Left ventricle myocardium inferior (tissue), 1 donor: ENCODE measurements at regions not wholly inside any gene's neighbourhood (a gene's known extent, or its start where the extent isn't known, plus 50 kb on each side); places are given as distances from the start of the nearest gene placed in this dataset.

Experiments
- DNase-seq: peaks from one replicate; pipeline ENCODE4 v3.0.0-alpha.2; 2020
- H3K27ac ChIP-seq: fragments of 200-600 bp; replicated peaks from 2 replicates; pipeline ENCODE4 v1.8.0; 2021
- H3K27me3 ChIP-seq: fragments of 200-600 bp; 2 replicates; pipeline ENCODE4 v1.8.0; 2021; ENCODE audit warnings: low read depth
- H3K36me3 ChIP-seq: fragments of 200-600 bp; 2 replicates; pipeline ENCODE4 v1.8.0; 2021
- H3K4me1 ChIP-seq: fragments of 200-600 bp; 2 replicates; pipeline ENCODE4 v1.8.0; 2021
- H3K4me3 ChIP-seq: fragments of 200-600 bp; 2 replicates; pipeline ENCODE4 v1.8.0; 2021; ENCODE audit warnings: mild to moderate bottlenecking, moderate library complexity
- H3K9me3 ChIP-seq: fragments of 200-600 bp; replicated peaks from 2 replicates; pipeline ENCODE4 v1.8.0; 2021
- CTCF ChIP-seq: fragments of 200-600 bp; IDR thresholded peaks from 2 replicates; pipeline ENCODE4 v1.8.0; 2021; ENCODE audit warnings: antibody characterized with exemption, mild to moderate bottlenecking, borderline replicate concordance
- intact Hi-C: fragments of 100-400 bp; cut with micrococcal nuclease; formaldehyde crosslinking; loops from one replicate; pipeline ENCODE4 v1.11.0; 2022
- donor health status: DM: no; HTN: yes; CAD: no; lungs with severe emphysema.

- no peak for TF ChIP-seq CTCF
- no peak overlapping the region for H3K27ac ChIP-seq
- peaks cover 20% of the 10 kb centered on the region for H3K9me3 ChIP-seq
- H3K4me3 ChIP-seq, result no peak overlapping the region
- no peak for DNase-seq
- peaks cover 47% of the 10 kb centered on the region for H3K27me3 ChIP-seq
- intact Hi-C loops, result no loop called here
- H3K4me1 ChIP-seq, result no peaks in the 10 kb centered on the region
- H3K36me3 ChIP-seq, result no peaks in the 10 kb centered on the region
Measured at GRCh38 chr12:34298971-34299801, 276.9 kb downstream of the ALG10 start.

DNA sequence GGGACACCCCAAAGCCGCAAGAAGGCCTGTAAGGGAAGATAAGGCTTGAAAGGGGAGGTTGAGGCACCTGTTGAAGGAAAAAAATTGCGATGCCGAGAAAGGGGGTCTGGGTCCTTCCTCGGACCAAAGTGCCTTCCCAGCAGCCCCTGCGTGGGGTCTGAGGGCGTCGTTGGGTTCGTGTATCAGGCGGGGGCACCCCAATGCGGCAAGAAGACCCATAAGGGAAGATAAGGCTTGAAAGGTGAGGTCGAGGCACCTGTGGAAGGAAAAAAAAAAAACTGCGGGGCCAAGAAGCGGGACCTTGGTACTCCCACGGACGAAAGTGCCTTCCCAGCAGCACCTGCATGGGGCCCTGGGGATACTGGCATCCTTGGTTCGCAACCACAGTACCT lies 277.5 kb downstream of the ALG10 start:
- H3K9me3 ChIP-seq, result peaks cover 26% of the 10 kb centered on the region
- H3K4me3 ChIP-seq, result no peak overlapping the region
- no peak for DNase-seq
- H3K36me3 ChIP-seq, result no peaks in the 10 kb centered on the region
- no peaks in the 10 kb centered on the region for H3K4me1 ChIP-seq
- intact Hi-C loops, result no loop called here
- H3K27me3 ChIP-seq, result peaks cover 41% of the 10 kb centered on the region
- H3K27ac ChIP-seq, result no peak overlapping the region
- no peak for TF ChIP-seq CTCF

DNA sequence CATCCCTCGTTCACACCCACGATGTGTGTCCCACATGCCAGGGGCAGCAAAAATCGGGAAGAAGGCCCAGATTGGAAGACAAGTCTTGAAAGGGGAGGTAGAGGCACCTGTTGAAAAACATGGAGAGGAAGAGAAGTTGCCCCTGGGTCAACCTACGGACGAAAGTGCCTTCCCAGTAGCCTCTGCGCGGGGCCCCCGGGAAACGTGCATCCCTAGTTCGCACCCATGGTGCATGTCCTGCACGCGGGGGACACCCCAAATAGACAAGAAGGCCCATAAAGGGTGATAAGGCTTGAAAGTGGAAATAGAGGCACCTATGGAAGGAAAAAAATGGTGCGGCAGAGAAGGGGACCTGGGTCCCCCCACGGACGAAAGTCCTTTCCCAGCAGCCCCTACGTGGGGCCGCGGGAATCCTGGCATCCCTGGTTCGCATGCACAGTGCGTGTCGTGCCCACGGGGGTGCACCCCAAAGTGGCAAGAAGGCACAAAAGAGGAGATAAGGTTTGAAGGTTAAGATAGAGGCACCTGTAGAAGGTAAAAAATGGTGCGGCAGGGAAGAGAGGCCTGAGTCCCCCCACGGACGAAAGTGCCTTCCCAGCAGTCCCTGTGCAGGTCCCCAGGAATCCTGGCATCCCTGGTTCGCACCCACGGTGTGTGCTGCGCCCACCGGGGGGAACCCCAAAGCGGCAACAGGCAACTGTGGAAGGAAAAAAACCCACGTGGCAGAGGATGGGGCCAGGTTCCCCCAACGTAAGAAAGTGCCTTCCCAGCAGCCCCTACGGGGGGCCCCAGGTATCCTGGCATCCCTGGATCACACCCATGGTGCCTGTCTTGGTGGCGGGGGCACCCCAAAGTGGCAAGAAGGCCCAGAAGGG lies 278.3 kb downstream of the ALG10 start:
- intact Hi-C loops, result no loop called here
- H3K9me3 ChIP-seq, result peaks cover 30% of the 10 kb centered on the region
- no peaks in the 10 kb centered on the region for H3K4me1 ChIP-seq
- no peak for DNase-seq
- H3K4me3 ChIP-seq, result no peak overlapping the region
- no peak for TF ChIP-seq CTCF
- peaks cover 33% of the 10 kb centered on the region for H3K27me3 ChIP-seq
- H3K36me3 ChIP-seq, result no peaks in the 10 kb centered on the region
- no peak overlapping the region for H3K27ac ChIP-seq

DNA sequence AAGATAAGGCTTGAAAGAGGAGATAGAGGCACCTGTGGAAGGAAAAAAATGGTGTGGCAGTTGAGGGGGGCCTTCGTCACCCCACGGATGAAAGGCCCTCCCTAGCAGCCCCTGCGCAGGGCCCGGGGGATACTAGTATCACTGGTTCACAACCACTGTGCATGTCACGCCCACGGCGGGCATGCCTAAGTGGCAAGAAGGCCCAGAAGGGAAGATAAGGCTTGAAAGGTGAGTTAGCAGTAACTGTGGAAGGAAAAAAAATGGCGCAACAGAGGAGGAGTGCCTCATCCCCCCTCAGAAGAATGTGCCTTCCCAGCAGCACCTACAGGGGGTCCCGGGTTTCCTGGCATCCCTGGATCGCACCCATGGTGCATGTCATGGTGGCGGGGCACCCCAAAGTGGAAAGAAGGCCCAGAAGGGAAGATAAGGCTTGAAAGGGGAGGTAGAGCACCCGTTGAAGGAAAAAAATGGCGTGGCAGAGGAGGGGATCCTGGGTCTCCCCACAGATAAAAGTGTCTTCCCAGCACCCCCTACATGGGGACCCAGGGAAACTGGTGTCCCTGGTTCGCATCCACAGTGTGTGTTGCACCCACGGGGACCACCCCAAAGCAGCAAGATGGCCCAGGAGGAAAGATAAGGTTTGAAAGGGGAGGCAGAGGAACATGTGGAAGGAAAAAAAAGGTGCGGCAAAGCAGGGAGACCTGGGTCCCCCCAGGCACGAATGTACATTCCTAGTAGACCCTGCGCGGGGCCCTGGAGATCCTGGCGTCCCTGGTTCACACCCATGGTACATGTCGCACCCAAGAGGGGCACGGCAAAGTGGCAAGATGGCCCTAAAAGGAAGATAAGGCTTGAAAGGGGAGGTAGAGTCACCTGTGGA lies 279.2 kb downstream of the ALG10 start:
- Histone ChIP-seq H3K4me1 (no peaks in the 10 kb centered on the region), H3K27ac (no peak overlapping the region), H3K9me3 (peaks cover 30% of the 10 kb centered on the region), H3K27me3 (peaks cover 24% of the 10 kb centered on the region), H3K4me3 (no peak overlapping the region), H3K36me3 (no peaks in the 10 kb centered on the region)
- intact Hi-C loops, result no loop called here
- no peak for DNase-seq
- TF ChIP-seq CTCF, result no peak

DNA sequence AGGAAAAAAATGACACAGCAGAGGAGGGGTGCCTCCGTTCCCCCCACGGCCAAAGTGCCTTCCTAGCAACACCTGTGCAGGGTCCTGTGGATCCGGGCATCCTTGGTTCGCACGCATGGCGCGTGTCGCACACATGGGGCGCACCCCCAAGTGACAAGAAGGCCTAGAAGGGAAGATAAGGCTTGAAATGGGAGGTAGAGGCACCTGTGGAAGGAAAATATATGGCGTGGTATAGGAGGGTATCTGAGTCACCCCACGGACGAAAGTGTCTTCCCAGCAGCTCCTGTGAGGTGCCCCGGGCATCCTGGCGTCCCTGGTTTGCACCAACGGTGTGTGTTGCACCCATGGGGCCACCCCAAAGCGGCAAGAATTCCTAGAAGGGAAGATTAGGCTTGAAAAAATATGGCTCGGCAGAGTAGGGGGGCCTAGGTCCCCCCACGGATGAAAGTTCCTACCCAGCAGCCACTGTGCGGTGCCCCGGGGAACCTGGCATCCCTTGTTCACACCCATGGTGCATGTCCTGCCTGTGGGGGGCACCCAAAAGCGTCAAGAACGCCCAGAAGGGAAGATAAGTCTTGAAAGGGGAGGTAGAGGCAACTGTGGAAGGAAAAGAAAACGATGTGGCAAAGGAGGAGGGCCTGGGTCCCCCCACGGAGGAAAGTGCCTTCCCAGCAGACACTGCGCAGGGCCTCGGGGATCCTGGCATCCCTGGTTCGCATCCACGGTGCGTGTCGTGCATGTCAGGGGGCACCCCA lies 280.0 kb downstream of the ALG10 start:
- H3K4me3 ChIP-seq, result no peak overlapping the region
- peaks cover 30% of the 10 kb centered on the region for H3K9me3 ChIP-seq
- TF ChIP-seq CTCF, result no peak
- intact Hi-C loops, result no loop called here
- H3K27ac ChIP-seq, result no peak overlapping the region
- DNase-seq, result no peak
- peaks cover 17% of the 10 kb centered on the region for H3K27me3 ChIP-seq
- H3K4me1 ChIP-seq, result no peaks in the 10 kb centered on the region
- no peaks in the 10 kb centered on the region for H3K36me3 ChIP-seq
